NCI-H524 (cell line): ENCODE measurements at regions not wholly inside any gene's neighbourhood (a gene's known extent, or its start where the extent isn't known, plus 50 kb on each side); places are given as distances from the start of the nearest gene placed in this dataset.
A peak's percentile ranks its signal among the peaks of the same experiment; 100 is the strongest.
"Not testable (repeated sequence)": the region's sequence is repeated elsewhere in the genome, so short reads cannot be mapped to it uniquely, and the experiment has no call there.

Experiments used
- DNase-seq, 2 experiments: peaks; one replicate each; lab custom pipeline; 2025; lab: John Stamatoyannopoulos, UW

DNA sequence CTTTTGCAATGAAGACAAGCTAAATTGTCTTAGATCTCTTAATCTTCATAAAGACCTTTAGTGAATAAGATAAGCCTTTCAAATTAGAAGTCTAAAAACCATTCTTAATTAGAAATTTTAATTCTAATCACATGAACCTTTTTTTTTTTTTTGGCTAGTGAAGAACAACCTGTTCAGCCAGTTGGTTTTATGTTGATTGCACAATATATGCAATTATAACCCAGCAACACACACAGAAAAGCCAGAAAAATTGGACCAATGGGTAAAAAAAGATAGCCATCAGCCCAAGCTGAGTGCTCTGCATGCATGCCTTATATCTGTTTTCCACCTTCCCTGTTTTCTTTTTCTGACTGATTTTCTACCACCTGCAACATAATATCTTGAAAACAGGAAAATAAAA, 252.2 kb downstream of the SYT10 start:
- DNase-seq: no peak

DNA sequence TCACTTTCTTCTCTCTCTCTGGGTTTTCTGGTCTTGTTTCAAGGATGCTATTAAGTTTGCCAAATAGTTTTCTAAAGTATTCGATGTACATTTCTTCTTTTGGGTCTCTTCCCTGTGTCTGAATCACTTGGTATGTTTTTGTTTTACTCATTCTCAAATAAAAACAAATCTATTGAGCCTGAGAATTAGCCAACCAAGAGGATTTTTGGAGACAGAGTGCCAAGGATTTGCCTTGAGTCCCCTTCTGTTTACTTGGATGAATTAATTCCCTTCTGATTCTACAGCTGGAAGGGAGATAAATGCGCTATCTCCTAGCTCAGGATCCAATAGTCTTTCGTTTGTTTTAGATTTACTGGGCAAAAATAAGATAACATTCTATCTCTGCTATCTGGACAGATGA, 255.5 kb downstream of the SYT10 start:
- DNase-seq: no peak

DNA sequence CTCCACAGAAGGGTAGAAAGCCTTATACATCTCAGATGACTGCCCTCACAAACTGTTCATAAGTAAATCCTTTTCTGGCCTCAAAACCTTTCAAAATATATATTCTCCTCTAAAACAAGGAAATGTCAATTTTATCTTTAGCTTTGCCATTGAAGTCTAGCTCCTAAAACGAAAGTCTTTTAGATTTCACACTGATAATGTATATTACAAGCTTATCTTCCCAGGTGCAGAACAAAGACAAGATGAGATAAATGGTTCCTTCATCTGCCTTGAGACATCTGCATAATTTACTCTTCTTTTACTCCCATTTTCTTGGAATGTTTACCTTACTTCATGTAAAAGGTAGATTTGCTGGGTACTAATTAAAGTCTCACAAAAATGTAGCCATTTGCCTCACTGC, 257.1 kb downstream of the SYT10 start:
- no peak for DNase-seq

DNA sequence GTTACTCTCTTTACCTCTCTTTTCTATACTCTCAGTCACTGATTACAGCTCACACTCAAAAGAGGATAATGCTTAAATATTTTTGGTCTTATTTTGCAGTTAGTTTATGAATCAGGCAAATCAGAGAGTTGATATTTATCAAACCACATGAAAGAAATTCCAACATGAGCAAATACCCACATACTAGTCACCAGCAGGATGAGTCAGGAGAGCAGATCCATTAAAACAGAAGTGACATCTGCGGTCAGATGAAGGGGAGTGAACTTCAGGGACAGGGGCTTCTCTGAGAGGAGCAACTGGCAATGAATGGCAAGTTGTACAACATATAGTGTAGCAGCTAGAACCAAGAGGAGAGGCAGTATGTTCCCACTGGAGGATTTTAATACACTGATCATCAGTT, 258.7 kb downstream of the SYT10 start:
- no peak for DNase-seq

DNA sequence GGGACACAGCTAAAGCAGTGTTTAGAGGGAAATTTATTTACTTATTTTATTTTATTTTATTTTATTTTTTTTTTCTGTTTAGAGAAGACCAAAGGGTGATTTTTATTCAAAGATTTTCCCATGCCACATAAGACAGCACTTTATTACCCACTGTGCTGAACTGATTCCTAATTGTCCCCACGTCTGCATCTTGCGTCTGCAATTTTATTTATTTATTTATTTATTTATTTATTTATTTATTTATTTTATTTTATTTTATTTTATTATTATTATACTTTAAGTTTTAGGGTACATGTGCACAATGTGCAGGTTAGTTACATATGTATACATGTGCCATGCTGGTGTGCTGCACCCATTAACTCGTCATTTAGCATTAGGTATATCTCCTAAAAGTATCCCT, 269.7 kb upstream of the PKP2 start:
- DNase-seq: not testable (repeated sequence)

DNA sequence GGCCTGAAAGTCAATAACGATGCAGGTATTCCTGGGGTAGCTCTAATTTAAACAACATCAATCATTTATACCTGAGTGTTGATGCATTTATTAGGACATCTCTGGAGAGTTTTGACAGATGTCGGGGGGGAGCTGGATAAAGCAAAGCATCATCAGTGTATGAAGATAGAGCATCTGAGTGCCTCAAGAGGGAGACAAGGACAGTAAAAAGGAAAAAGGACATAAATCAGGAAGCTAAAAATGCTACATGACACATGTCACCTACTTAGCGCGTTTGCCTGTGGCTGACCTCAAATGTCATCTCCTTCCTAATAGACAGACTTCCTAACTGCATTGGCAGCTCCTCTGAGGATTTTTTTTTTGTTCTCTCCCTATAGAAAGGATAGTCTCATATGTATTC, 259.5 kb upstream of the PKP2 start:
- peak in 1 of 2 experiments; percentile 16 for DNase-seq

DNA sequence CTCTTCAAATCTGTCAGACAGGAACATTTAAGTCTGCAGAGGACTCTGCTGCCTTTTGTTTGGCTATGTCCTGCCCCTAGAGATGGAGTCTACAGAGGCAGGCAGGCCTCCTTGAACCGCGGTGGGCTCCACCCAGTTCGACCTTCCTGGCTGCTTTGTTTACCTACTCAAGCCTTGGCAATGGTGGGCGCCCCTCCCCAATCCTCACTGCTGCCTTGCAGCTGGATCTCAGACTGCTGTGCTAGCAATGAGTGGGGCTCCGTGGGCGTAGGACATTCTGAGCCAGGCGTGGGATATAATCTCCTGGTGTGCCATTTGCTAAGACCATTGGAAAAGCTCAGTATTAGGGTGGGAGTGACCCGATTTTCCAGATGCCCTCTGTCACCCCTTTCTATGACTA, 250.7 kb upstream of the PKP2 start:
- not testable (repeated sequence) for DNase-seq

DNA sequence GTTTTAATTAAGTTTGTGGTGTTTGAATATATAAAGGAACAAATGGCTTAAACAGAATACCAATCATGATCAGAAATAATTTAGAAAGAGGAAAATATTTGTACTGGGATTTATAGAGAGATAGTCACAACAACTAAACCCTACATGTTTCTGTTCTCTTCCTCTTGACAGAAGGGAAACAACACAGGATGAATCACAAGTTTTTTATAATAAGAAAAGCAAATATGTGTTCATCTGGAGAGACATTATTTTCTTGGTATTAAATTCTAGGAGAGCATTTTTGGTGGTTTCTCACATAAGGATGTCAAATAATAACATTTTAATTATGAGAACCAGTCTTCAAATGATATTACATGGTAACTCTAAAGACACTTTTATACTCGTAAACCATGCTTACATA, 232.9 kb upstream of the PKP2 start:
- no peak for DNase-seq

DNA sequence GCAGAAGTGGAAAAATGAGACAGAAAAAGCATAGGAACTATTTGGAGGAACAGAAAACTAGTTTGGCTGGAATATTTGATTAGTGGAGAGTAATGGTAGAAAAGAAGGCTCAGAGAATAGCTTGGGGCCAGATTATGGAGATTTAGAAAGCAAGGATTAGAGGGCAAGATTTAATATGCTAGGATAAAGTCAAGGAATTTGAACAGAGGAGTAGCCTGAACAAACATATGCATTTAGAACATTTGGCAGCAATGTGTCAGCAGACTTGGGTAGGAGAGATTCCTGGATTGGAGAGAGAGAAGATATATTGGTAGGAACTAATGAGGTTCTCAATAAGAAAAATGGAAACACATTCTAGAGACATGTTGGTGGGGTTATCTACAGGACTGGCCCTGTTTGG, 229.2 kb upstream of the PKP2 start:
- no peak for DNase-seq

DNA sequence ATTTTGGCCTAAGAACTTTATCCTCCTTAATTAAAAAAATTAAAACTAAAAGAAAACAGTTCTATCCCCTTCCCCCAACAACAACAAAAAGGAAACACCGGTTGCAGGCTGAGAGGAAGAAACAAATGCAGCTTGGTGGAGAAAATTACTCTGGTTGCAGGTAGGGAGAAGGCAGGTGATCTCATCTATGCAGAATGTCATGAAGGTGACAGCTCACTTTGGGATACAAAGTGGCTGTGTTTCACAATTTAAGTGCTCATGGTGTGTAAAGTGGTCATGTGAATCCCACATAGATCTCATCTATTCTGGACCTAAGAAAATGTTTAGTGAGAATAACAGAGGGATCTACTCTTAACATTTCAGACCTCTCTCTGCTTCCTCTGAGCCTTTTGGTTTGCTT, 219.7 kb upstream of the PKP2 start:
- no peak for DNase-seq

DNA sequence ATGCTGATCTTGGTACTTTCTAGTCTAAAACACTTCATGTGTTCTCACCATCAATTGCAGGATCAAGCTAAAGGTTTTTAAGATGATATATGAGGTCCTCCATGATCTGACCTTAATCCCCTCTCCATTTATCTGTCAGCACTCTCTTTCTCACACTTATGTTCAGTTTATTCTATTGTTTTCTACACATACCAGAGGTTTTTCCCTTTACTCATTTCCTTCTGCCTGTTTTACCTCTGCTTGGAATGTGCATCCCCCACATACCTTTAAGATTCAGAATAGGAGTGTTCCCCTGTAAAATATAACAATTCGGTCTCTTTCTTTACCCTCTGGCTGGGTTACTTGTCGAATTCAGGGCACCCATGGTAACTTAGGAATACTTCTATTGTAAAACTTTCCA, 219.1 kb upstream of the PKP2 start:
- no peak for DNase-seq

DNA sequence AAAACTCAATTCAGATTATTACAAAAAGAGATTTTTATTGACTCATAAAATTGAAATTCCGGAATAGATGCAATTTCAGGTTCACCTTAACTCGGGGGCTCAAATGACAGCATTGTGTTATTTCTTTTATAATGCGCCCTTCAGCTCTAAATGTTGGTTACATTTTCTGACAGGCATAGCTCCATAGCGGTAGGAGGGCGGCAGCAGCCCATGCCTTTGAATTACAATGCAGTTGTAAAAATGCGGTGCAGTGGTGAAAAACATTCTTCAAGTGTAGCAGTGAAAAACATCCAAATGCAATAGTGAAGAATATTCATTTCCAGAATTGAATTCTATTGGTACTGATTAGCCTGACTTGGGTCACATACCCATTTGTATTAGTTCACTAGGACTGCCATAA, 215.3 kb upstream of the PKP2 start:
- no peak for DNase-seq

DNA sequence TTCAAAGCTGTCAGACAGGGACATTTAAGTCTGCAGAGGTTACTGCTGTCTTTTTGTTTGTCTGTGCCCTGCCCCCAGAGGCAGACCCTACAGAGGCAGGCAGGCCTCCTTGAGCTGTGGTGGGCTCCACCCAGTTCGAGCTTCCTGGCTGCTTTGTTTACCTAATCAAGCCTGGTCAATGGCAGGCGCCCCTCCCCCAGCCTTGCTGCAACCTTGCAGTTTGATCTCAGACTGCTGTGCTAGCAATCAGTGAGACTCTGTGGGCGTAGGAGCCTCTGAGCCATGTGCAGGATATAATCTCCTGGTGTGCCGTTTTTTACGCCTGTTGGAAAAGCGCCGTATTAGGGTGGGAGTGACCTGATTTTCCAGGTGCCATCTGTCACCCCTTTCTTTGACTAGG, 211.2 kb upstream of the PKP2 start:
- not testable (repeated sequence) for DNase-seq

DNA sequence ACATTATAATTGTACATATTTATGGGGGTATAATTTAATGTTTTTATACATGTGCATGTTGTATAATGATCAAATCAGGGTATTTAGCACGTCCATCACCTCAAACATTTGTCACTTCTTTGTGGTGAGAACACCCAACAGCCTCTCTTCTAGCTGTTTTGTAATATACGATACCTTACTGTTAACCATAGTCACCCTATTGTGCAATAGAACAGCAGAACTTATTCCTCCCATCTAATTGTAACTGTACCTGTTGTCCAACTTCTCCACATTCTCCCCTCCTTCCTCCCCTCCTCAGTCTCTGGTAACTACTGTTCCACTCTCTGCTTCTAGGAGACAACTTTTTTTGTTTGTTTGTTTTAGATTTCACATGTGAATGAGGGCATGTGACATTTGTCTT, 197.0 kb upstream of the PKP2 start:
- DNase-seq: no peak

DNA sequence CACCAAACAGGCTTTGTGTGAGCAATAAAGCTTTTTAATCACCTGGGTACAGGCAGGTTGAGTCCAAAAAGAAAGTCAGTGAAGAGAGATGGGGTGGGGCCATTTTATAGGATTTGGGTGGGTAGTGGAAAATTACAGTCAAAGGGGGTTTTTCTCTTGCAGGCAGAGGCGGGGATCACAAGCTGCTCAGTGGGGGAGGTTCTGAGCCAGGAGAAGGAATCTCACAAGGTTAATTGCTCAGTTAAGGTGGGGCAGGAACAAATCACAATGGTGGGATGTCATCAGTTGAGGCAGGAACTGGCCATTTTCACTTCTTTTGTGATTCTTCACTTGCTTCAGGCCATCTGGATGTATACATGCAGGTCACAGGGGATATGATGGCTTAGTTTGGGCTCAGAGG, 191.3 kb upstream of the PKP2 start:
- not testable (repeated sequence) for DNase-seq

DNA sequence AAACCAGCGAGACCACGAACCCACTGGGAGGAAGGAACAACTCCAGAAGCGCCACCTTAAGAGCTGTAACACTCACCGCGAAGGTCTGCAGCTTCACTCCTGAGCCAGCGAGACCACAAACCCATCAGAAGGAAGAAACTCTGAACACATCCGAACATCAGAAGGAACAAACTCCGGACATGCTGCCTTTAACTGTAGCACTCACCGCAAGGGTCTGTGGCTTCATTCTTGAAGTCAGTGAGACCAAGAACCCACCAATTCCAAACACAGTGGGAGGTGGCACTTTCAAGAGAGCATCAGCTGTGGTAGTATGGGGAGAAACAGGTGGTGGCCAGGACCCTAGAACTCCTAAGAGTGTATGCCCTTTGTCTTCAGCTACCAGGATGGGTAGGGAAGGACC, 179.8 kb upstream of the PKP2 start:
- DNase-seq: not testable (repeated sequence)

DNA sequence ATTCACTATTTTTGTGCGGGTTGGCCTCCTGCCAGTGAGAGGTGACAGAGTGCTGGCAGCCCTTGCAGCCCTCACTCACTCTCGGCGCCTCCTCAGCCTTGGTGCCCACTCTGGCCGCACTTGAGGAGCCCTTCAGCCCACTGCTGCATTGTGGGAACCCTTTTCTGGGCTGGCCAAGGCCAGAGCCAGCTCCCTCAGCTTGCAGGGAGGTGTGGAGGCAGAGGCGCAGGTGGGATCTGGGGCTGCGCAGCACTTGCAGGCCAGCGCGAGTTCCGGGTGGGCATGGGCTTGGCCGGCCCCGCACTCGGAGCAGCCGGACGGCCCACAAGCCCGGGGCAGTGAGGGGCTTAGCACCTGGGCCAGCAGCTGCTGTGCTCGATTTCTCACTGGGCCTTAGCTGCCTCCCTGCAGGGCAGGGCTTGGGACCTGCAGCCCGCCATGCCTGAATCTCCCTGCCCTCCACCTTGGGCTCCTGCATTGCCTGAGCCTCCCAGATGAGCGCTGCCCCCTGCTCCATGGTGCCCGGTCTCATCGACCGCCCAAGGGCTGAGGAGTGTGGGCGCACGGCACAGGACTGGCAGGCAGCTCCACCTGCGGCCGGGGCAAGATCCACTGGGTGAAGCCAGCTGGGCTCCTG, 178.7 kb upstream of the PKP2 start:
- DNase-seq: not testable (repeated sequence)

DNA sequence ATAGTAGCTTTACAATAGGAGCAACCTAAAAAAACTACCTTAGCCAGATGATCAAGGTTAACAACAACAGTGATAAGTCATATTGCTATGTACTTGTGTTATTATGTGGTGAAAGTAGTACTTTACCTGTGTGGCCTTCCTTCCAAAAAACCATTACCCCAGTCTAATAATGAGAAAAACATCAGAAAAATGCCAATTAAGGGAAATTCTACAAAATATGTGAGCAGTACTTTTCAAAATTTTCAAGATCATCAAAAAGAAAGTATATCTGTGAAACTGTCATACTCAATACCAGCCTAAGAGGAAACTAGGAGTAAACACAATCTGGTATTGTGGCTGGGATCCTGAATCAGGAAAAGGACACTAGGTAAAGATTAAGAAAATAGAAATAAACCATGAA, 165.3 kb upstream of the PKP2 start:
- no peak for DNase-seq

DNA sequence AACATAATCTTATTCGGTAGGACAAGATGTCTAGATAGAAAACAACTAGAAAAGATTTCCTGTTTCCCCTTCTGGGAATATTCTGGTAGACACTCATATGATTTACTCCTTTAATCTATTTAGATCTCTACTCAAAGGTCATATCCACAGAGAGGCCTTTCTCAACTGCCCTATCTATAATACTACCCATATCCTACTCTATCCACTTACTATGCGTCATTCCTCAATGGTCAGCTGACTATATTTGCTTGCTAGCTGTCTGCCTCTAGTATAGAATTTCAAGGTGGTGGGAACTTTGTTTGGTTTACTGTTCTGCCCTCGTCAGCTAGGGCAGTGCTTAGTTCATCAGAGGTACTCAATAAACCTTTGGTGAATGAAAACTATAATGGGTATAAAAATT, 157.8 kb upstream of the PKP2 start:
- no peak for DNase-seq

DNA sequence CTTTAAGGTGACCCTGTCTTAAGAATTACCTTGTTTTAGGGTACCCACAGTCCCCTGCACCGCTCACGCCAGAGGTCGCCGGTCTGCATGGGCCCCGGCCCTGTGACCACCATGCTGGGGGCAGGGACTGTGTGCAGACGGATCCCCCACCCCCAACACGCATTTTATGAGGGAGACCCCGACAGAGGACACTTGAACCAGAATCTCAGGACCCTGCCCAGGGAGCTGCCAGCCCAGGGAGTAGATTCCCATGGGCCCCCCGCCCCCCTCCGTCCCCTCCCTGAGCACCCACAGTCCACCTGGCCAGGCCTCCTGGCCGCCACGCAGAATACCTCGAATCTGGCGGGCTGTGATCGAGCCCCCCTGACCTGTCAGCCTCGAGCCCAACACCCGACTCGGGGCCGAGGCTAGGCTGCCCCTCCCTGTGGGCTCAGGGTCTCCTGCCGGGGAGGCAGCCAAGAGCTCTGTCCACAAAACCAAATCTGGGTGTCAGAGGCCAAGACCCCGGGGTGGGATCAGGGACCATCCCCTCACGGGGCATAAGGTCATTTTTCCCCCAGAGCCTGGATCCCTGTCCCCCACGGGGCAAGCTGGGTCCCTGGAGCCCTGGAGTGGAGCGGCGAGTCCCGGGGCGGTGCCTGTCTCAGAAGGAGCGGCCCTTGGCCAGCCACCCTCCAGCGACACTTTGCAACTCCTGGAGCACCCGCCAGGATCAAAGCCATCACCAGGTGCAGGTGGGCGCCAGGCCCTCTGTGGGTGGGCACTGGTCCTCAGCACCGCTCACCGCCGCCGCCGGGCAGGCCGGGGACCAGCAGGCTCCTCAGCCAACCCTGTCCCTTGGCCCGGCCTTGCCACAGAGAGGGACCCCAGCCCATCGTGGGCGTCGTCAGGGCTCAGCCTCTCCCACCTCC, 155.8 kb upstream of the PKP2 start:
- no peak for DNase-seq

DNA sequence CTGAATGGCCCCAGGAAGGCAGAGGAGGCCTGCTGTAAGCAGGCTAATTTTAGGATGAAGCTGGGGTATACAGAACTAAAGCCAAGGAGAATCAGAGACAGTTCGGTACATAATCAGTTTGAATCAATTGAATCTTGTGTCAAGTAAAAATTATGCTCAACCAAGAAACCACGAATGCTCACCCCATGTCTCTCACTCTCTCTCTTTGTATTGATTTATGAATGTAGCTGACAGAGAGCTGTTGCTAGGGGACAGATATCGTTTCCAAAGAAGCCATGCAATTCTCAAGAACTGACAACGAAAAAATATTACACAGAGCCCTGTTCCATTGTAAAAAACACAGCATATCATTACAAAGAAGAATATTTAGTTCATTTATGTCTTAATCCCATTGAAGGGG, 151.1 kb upstream of the PKP2 start:
- no peak for DNase-seq

DNA sequence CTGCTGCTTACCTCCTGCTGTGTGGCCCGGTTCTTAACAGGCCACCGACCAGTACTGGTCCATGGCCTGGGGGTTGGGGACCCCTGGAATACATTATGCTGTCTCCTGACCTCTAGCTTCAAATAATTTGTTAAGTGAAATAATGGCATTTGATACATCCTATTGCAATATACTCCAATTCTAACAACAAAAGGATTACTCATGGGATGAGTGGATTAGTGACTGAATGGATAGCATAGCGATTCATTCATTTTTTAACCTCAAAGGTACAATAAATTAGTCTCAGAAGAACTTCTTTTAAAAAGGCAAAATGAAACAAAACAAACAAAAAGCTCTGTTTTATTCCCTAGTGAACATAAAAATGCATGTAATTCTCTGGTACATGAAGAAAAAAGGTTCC, 147.9 kb upstream of the PKP2 start:
- no peak for DNase-seq

DNA sequence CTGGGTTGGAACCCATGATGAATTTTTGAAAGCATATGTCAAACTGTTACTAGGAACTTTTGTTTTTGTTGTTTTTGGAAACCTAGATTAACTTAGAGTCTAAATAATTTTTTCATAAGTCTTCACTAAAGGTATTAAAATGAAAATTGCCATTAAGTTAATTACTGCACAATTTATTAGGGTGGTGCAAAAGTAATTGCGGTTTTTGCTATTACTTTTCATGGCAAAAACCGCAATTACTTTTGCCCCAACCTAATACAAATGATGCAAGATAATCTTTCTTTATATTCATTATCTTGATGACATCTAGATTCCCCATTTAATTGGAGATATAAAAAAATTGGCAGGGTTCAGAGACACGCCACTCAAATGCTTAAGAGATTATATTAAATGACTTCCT, 145.0 kb upstream of the PKP2 start:
- DNase-seq: no peak

DNA sequence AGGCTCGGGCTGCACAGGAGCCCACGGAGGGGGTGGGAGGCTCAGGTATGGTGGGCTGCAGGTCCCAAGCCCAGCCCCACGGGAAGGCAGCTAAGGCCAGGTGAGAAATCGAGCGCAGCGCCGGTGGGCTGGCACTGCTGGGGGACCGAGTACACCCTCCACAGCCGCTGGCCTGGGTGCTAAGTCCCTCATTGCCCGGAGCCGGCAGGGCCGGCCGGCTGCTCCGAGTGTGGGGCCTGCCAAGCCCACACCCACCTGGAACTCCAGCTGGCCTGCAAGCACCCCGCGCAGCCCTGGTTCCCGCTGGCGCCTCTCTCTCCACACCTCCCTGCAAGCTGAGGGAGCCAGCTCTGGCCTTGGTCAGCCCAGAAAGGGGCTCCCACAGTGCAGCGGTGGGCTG, 137.4 kb upstream of the PKP2 start:
- DNase-seq: not testable (repeated sequence)
